HepG2 (cell line): ENCODE measurements at regions not wholly inside any gene's neighbourhood (a gene's known extent, or its start where the extent isn't known, plus 50 kb on each side); places are given as distances from the start of the nearest gene placed in this dataset.

Experiments
- ATAC-seq: fragments of 200-7000 bp; cut with Tn5 transposase; 3 replicates; pipeline ENCODE4 v1.9.1; 2020; ENCODE audit warnings: mild to moderate bottlenecking, moderate library complexity
- BruUV-seq: library from RNA; stranded (reverse); fragments of 400-500 nt; replicated peaks from 2 replicates; lab custom pipeline; 2021; lab: Mats Ljungman, UMichigan
- CTCF ChIA-PET: fragments of 300-600 bp; formaldehyde crosslinking; extraction: SDS; loops from one replicate; lab custom pipeline; 2021; ENCODE audit warnings: low total read pairs, inconsistent platforms, low intra/inter-chr PET ratio; lab: Yijun Ruan, JAX
- POLR2A ChIA-PET: fragments of 350-600 bp; sonication (Branson Sonifier 250); formaldehyde crosslinking; loops from one replicate; lab custom pipeline; 2020; ENCODE audit warnings: antibody characterized with exemption, inconsistent platforms; lab: Yijun Ruan, JAX
- DNase-seq: peaks from one replicate; pipeline ENCODE4 v3.0.0-alpha.2; 2015; ENCODE audit warnings: low spot score
- FAIRE-seq: peaks from 3 replicates; lab custom pipeline; 2011; peaks lifted over from hg19 to GRCh38; lab: Jason Lieb, UNC
- H2AFZ ChIP-seq: one replicate; pipeline ENCODE4 v1.6.1; 2011; ENCODE audit warnings: low read length, inconsistent platforms
- H3K27ac ChIP-seq: fragments of 300-600 bp; 3 replicates; pipeline ENCODE4 v1.8.0; 2011; ENCODE audit warnings: mixed run types, mild to moderate bottlenecking, mixed read lengths, low read length, inconsistent platforms; ENCODE audit not compliant: insufficient read depth; ENCODE audit errors: extremely low read length
- H3K27me3 ChIP-seq, 2 experiments: fragments of 200-600 bp in 1 of 2; 2 replicates in 1 of 2; 3 replicates in 1 of 2; pipeline versions ENCODE4 v1.6.0 to v1.8.0; 2011; ENCODE audit warnings: low read length in 2 of 2, mild to moderate bottlenecking in 2 of 2, moderate library complexity in 2 of 2, inconsistent platforms in 1 of 2; ENCODE audit not compliant: insufficient read depth in 2 of 2, control insufficient read depth in 1 of 2
- H3K36me3 ChIP-seq, 2 experiments: fragments of 200-600 bp in 1 of 2; replicated peaks in 1 of 2; 2 replicates in 1 of 2; 3 replicates in 1 of 2; pipeline versions ENCODE4 v1.5.1 to v1.8.0; 2011; ENCODE audit warnings: low read length in 2 of 2, inconsistent platforms in 1 of 2; ENCODE audit not compliant: insufficient read depth in 2 of 2, control insufficient read depth in 1 of 2
- H3K4me1 ChIP-seq: 2 replicates; pipeline ENCODE4 v1.5.1; 2012; ENCODE audit warnings: low read length, inconsistent platforms; ENCODE audit not compliant: insufficient read depth
- H3K4me2 ChIP-seq: 2 replicates; pipeline ENCODE4 v1.6.0; 2011; ENCODE audit warnings: low read depth, low read length, inconsistent platforms
- H3K4me3 ChIP-seq, 3 experiments: fragments of 200-600 bp in 1 of 3; sonication (generic), shearing (Covaris generic) in 1 of 3; replicated peaks in 1 of 3; 2 replicates each; pipeline ENCODE4 v1.5.1; 2011 to 2016; ENCODE audit warnings: low read length in 3 of 3, inconsistent platforms in 2 of 3, low read depth in 2 of 3, mild to moderate bottlenecking in 2 of 3, control low read depth in 1 of 3, mixed read lengths in 1 of 3; ENCODE audit not compliant: insufficient read depth in 1 of 3
- H3K79me2 ChIP-seq: one replicate; pipeline ENCODE4 v1.6.1; 2011; ENCODE audit warnings: low read length, inconsistent platforms; ENCODE audit not compliant: insufficient read depth
- H3K9ac ChIP-seq: 2 replicates; pipeline ENCODE4 v1.6.0; 2011; ENCODE audit warnings: mild to moderate bottlenecking, low read depth, low read length, inconsistent platforms; ENCODE audit not compliant: insufficient read depth
- H3K9me3 ChIP-seq: 2 replicates; pipeline ENCODE4 v1.5.1; 2012; ENCODE audit warnings: mild to moderate bottlenecking, low read length
- H4K20me1 ChIP-seq: 2 replicates; pipeline ENCODE4 v1.6.0; 2011; ENCODE audit warnings: inconsistent platforms, mild to moderate bottlenecking, low read length, moderate library complexity; ENCODE audit not compliant: insufficient read depth
- GATAD2A ChIP-seq: IDR thresholded peaks from 2 replicates; pipeline ENCODE4 v1.6.1; 2016
- TEAD2 ChIP-seq: sonication (generic); formaldehyde crosslinking; IDR thresholded peaks from 2 replicates; pipeline ENCODE4 v1.9.0; 2021; ENCODE audit warnings: missing genetic modification reagents
- ZFP1 ChIP-seq: IDR thresholded peaks from 2 replicates; pipeline ENCODE4 v1.6.1; 2016
- ZNF318 ChIP-seq: sonication (generic); formaldehyde crosslinking; IDR thresholded peaks from 2 replicates; pipeline ENCODE4 v1.4.0; 2020; ENCODE audit warnings: mild to moderate bottlenecking, missing genetic modification reagents
- ZNF468 ChIP-seq: sonication (generic); formaldehyde crosslinking; IDR thresholded peaks from 2 replicates; pipeline ENCODE4 v1.8.0; 2022; ENCODE audit warnings: mild to moderate bottlenecking, moderate library complexity, missing genetic modification reagents
- WGBS: methylation state at CpG from one replicate; pipeline ENCODE4 v1.1.6; 2017; ENCODE audit warnings: low lambda C conversion rate; 5-methylcytosine and 5-hydroxymethylcytosine counted together
- in situ Hi-C: cut with HindIII; loops from 2 replicates; pipeline ENCODE4 v1.10.0; 2017; ENCODE audit warnings: low pct_unique_long_range_greater_than_20kb; ENCODE audit not compliant: extremely low pct_ligation_motif_present
- intact Hi-C: fragments of 100-400 bp; cut with micrococcal nuclease; formaldehyde crosslinking; loops from one replicate; pipeline ENCODE4 v1.10.0; 2022; ENCODE audit not compliant: unreplicated experiment
- TF ChIP-seq, protein P1 (sequence below): sonication (generic); formaldehyde crosslinking; IDR thresholded peaks from 2 replicates; pipeline ENCODE4 v1.5.0; 2020; ENCODE audit warnings: mild to moderate bottlenecking, missing genetic modification reagents, borderline replicate concordance

- Histone ChIP-seq H3K4me2 (no peak overlapping the region), H3K4me3 (no peak overlapping the region), H3K9me3 (no peaks in the 10 kb centered on the region), H2AFZ (no peak overlapping the region), H3K36me3 (no peaks in the 10 kb centered on the region), H3K27ac (no peak overlapping the region), H3K4me1 (no peaks in the 10 kb centered on the region), H3K9ac (no peak overlapping the region), H3K79me2 (no peaks in the 10 kb centered on the region), H4K20me1 (no peaks in the 10 kb centered on the region), H3K27me3 (no peaks in the 10 kb centered on the region)
- DNase-seq, result no peak
- ChIA-PET POLR2A (no interaction called here), CTCF (no interaction called here)
- no peak for FAIRE-seq
- no peak for ATAC-seq
- TF ChIP-seq ZFP1 (CRISPR knock-in tag), result no peak
- TF ChIP-seq ZNF468 (CRISPR knock-in tag), result no peak
- TF ChIP-seq ZNF318 (CRISPR knock-in tag), result no peak
- TF ChIP-seq, protein P1, sequence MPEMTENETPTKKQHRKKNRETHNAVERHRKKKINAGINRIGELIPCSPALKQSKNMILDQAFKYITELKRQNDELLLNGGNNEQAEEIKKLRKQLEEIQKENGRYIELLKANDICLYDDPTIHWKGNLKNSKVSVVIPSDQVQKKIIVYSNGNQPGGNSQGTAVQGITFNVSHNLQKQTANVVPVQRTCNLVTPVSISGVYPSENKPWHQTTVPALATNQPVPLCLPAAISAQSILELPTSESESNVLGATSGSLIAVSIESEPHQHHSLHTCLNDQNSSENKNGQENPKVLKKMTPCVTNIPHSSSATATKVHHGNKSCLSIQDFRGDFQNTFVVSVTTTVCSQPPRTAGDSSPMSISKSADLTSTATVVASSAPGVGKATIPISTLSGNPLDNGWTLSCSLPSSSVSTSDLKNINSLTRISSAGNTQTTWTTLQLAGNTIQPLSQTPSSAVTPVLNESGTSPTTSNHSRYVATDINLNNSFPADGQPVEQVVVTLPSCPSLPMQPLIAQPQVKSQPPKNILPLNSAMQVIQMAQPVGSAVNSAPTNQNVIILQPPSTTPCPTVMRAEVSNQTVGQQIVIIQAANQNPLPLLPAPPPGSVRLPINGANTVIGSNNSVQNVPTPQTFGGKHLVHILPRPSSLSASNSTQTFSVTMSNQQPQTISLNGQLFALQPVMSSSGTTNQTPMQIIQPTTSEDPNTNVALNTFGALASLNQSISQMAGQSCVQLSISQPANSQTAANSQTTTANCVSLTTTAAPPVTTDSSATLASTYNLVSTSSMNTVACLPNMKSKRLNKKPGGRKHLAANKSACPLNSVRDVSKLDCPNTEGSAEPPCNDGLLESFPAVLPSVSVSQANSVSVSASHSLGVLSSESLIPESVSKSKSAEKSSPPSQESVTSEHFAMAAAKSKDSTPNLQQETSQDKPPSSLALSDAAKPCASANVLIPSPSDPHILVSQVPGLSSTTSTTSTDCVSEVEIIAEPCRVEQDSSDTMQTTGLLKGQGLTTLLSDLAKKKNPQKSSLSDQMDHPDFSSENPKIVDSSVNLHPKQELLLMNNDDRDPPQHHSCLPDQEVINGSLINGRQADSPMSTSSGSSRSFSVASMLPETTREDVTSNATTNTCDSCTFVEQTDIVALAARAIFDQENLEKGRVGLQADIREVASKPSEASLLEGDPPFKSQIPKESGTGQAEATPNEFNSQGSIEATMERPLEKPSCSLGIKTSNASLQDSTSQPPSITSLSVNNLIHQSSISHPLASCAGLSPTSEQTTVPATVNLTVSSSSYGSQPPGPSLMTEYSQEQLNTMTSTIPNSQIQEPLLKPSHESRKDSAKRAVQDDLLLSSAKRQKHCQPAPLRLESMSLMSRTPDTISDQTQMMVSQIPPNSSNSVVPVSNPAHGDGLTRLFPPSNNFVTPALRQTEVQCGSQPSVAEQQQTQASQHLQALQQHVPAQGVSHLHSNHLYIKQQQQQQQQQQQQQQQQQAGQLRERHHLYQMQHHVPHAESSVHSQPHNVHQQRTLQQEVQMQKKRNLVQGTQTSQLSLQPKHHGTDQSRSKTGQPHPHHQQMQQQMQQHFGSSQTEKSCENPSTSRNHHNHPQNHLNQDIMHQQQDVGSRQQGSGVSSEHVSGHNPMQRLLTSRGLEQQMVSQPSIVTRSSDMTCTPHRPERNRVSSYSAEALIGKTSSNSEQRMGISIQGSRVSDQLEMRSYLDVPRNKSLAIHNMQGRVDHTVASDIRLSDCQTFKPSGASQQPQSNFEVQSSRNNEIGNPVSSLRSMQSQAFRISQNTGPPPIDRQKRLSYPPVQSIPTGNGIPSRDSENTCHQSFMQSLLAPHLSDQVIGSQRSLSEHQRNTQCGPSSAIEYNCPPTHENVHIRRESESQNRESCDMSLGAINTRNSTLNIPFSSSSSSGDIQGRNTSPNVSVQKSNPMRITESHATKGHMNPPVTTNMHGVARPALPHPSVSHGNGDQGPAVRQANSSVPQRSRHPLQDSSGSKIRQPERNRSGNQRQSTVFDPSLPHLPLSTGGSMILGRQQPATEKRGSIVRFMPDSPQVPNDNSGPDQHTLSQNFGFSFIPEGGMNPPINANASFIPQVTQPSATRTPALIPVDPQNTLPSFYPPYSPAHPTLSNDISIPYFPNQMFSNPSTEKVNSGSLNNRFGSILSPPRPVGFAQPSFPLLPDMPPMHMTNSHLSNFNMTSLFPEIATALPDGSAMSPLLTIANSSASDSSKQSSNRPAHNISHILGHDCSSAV (CRISPR knock-in tag), result no peak
- TF ChIP-seq GATAD2A (CRISPR knock-in tag), result no peak
- TF ChIP-seq TEAD2 (CRISPR knock-in tag), result no peak
- WGBS, result 2% methylated on average over 2 of the region's 2 CpGs
- in situ Hi-C loops (no loop called here), intact Hi-C loops (no loop called here)
- BruUV-seq, result no TSS peak
Measured at GRCh38 chr11:25485315-25485714, 846.6 kb upstream of the ANO3 start.
